Duodenal mucosa (tissue), 2 donors: ENCODE measurements at regions not wholly inside any gene's neighbourhood (a gene's known extent, or its start where the extent isn't known, plus 50 kb on each side); places are given as distances from the start of the nearest gene placed in this dataset.

Experiments used
- H3K27ac ChIP-seq: one replicate; pipeline ENCODE4 v1.7.0; 2013; ENCODE audit warnings: low read depth, low read length
- H3K27me3 ChIP-seq, 2 donors: one replicate each; pipeline ENCODE4 v1.7.0; 2013; ENCODE audit warnings: low read length in 2 of 2, control low read depth in 1 of 2; ENCODE audit not compliant: insufficient read depth in 2 of 2, control insufficient read depth in 1 of 2
- H3K36me3 ChIP-seq, 2 donors: one replicate each; pipeline ENCODE4 v1.7.0; 2013; ENCODE audit warnings: low read length in 2 of 2, control low read depth in 1 of 2; ENCODE audit not compliant: insufficient read depth in 2 of 2, control insufficient read depth in 1 of 2
- H3K4me1 ChIP-seq, 2 donors: one replicate each; pipeline ENCODE4 v1.7.0; 2013; ENCODE audit warnings: low read length in 2 of 2, control low read depth in 1 of 2; ENCODE audit not compliant: insufficient read depth in 2 of 2, control insufficient read depth in 1 of 2
- H3K4me3 ChIP-seq, 2 donors: one replicate each; pipeline ENCODE4 v1.7.0; 2013; ENCODE audit warnings: low read length in 2 of 2, low read depth in 1 of 2
- H3K9ac ChIP-seq, 2 donors: one replicate each; pipeline ENCODE4 v1.7.0; 2013; ENCODE audit warnings: low read length in 2 of 2, low read depth in 1 of 2
- H3K9me3 ChIP-seq, 2 donors: one replicate each; pipeline ENCODE4 v1.7.0; 2013; ENCODE audit warnings: low read length in 2 of 2, control low read depth in 1 of 2; ENCODE audit not compliant: control insufficient read depth in 1 of 2

- Histone ChIP-seq H3K36me3 (no peaks in the 10 kb centered on the region), H3K9ac (no peak overlapping the region), H3K4me1 (no peaks in the 10 kb centered on the region), H3K4me3 (no peak overlapping the region), H3K27me3 (no peaks in the 10 kb centered on the region), H3K9me3 (peaks cover 0 to 7% of the 10 kb centered on the region in 2 donors), H3K27ac (no peak overlapping the region)
These were observed 1005.7 kb upstream of the PIK3C3 start for GRCh38 chr18:40949114-40949950.

GRCh38 chr18:40944576-40944975 lies 1010.5 kb upstream of the PIK3C3 start:
- no peaks in the 10 kb centered on the region for H3K9me3 ChIP-seq
- no peak overlapping the region for H3K27ac ChIP-seq
- H3K4me3 ChIP-seq = no peak overlapping the region
- no peaks in the 10 kb centered on the region for H3K36me3 ChIP-seq
- H3K9ac ChIP-seq = no peak overlapping the region
- no peaks in the 10 kb centered on the region for H3K4me1 ChIP-seq
- no peaks in the 10 kb centered on the region for H3K27me3 ChIP-seq

- H3K4me1 ChIP-seq = no peaks in the 10 kb centered on the region
- no peaks in the 10 kb centered on the region for H3K9me3 ChIP-seq
- H3K4me3 ChIP-seq = no peak overlapping the region
- H3K36me3 ChIP-seq = no peaks in the 10 kb centered on the region
- no peak overlapping the region for H3K9ac ChIP-seq
- no peak overlapping the region for H3K27ac ChIP-seq
- no peaks in the 10 kb centered on the region for H3K27me3 ChIP-seq
These were observed 1015.1 kb upstream of the PIK3C3 start for GRCh38 chr18:40939656-40940515.

- Histone ChIP-seq H3K4me3 (no peak overlapping the region), H3K27me3 (no peaks in the 10 kb centered on the region), H3K9ac (no peak overlapping the region), H3K36me3 (no peaks in the 10 kb centered on the region), H3K9me3 (no peaks in the 10 kb centered on the region), H3K27ac (no peak overlapping the region), H3K4me1 (no peaks in the 10 kb centered on the region)
These were observed 1016.4 kb upstream of the PIK3C3 start for GRCh38 chr18:40938615-40939014.

- H3K9me3 ChIP-seq = no peaks in the 10 kb centered on the region
- no peak overlapping the region for H3K4me3 ChIP-seq
- H3K36me3 ChIP-seq = no peaks in the 10 kb centered on the region
- H3K27me3 ChIP-seq = no peaks in the 10 kb centered on the region
- no peak overlapping the region for H3K9ac ChIP-seq
- no peaks in the 10 kb centered on the region for H3K4me1 ChIP-seq
- H3K27ac ChIP-seq = no peak overlapping the region
These were observed 1017.6 kb upstream of the PIK3C3 start for GRCh38 chr18:40937386-40937785.

GRCh38 chr18:40935423-40935822 lies 1019.6 kb upstream of the PIK3C3 start:
- no peaks in the 10 kb centered on the region for H3K36me3 ChIP-seq
- no peaks in the 10 kb centered on the region for H3K4me1 ChIP-seq
- H3K4me3 ChIP-seq = no peak overlapping the region
- H3K9ac ChIP-seq = no peak overlapping the region
- H3K9me3 ChIP-seq = no peaks in the 10 kb centered on the region
- H3K27ac ChIP-seq = no peak overlapping the region
- H3K27me3 ChIP-seq = no peaks in the 10 kb centered on the region

- Histone ChIP-seq H3K9me3 (no peaks in the 10 kb centered on the region), H3K4me1 (no peaks in the 10 kb centered on the region), H3K4me3 (no peak overlapping the region), H3K36me3 (no peaks in the 10 kb centered on the region), H3K9ac (no peak overlapping the region), H3K27ac (no peak overlapping the region), H3K27me3 (no peaks in the 10 kb centered on the region)
These were observed 1022.2 kb upstream of the PIK3C3 start for GRCh38 chr18:40932862-40933261.

- H3K9me3 ChIP-seq = no peaks in the 10 kb centered on the region
- no peak overlapping the region for H3K27ac ChIP-seq
- H3K4me1 ChIP-seq = no peaks in the 10 kb centered on the region
- no peaks in the 10 kb centered on the region for H3K27me3 ChIP-seq
- H3K36me3 ChIP-seq = no peaks in the 10 kb centered on the region
- H3K4me3 ChIP-seq = no peak overlapping the region
- H3K9ac ChIP-seq = no peak overlapping the region
These were observed 1024.7 kb upstream of the PIK3C3 start for GRCh38 chr18:40930211-40930882.

- H3K36me3 ChIP-seq = no peaks in the 10 kb centered on the region
- H3K9me3 ChIP-seq = peaks cover 0 to 5% of the 10 kb centered on the region in 2 donors
- H3K4me3 ChIP-seq = no peak overlapping the region
- H3K27ac ChIP-seq = no peak overlapping the region
- H3K4me1 ChIP-seq = no peaks in the 10 kb centered on the region
- H3K27me3 ChIP-seq = no peaks in the 10 kb centered on the region
- H3K9ac ChIP-seq = no peak overlapping the region
These were observed 1025.6 kb upstream of the PIK3C3 start for GRCh38 chr18:40929399-40929798.

- H3K27ac ChIP-seq = no peak overlapping the region
- no peaks in the 10 kb centered on the region for H3K36me3 ChIP-seq
- H3K4me3 ChIP-seq = no peak overlapping the region
- no peaks in the 10 kb centered on the region for H3K27me3 ChIP-seq
- H3K4me1 ChIP-seq = no peaks in the 10 kb centered on the region
- H3K9me3 ChIP-seq = peaks cover 0 to 5% of the 10 kb centered on the region in 2 donors
- no peak overlapping the region for H3K9ac ChIP-seq
These were observed 1028.4 kb upstream of the PIK3C3 start for GRCh38 chr18:40926679-40927078.
